ENCODE measurements at regions not wholly inside any gene's neighbourhood (a gene's known extent, or its start where the extent isn't known, plus 50 kb on each side); places are given as distances from the start of the nearest gene placed in this dataset.

DNA sequence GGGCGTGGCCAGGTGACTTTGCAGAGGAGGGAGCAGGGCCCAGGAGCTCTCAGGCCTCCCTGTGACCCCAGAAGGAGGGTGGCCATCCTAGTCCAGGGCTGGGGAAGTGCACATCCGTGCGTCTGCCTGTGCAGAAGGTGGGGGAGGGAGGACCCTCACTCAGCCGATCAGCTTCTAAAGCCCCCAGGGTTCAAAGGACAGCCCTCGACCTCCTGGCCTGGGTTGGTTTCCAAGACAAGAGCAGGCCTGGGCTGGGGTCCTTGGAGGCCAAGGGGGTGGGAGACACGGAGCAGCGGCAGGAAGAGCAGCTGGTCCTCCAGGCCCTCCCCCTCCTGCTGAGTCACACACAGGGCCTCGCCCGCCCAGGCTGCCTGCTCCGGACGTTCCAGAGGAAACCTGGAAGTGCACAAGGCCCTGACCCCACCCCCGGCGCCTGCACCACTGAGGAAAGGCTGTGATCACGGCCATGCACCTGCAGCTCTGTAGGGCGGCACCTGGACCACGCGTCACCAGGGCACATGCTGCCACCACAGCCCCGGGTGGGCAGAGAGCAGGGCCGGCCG lies 67.1 kb upstream of the ZNF469 start:
- CTCF ChIA-PET (ENCODE audit: partially characterized antibody): interaction anchor here (0.5 to 1.3 kb wide), 3 partner anchors 22 to 385 kb away, joined by 4 to 5 read pairs (median 4); no protein-coding TSS in a partner anchor
- H4K91ac ChIP-seq (replicated peaks; ENCODE audit: insufficient read length, low read length): no peak overlapping the region
- WGBS, 2 experiments (ENCODE audit: extremely low coverage in 1 of 2, insufficient coverage in 1 of 2, insufficient read length in 1 of 2, insufficient replicate concordance in 2 of 2, low coverage in 1 of 2, low lambda C conversion rate in 2 of 2, missing lambda C conversion rate in 1 of 2): 83% methylated on average over 17 of the region's 20 CpGs; no CpG with 5 or more reads in 1 of the 2 experiments
- no peak overlapping the region for H3K56ac ChIP-seq (replicated peaks; ENCODE audit: insufficient read length, low read depth, low read length)
- no peak overlapping the region for H4K5ac ChIP-seq (ENCODE audit: insufficient read length, low read depth, low read length)
- H3K4me1 ChIP-seq (replicated peaks in 1 of 4; ENCODE audit: control insufficient read depth in 3 of 4, insufficient read depth in 4 of 4, low read length in 3 of 4): no peaks in the 10 kb centered on the region; a peak in 1 of 7 replicates
- H2BK12ac ChIP-seq (ENCODE audit: low read depth, low read length): peak overlapping the region; percentile 80; the same call in 1 of the 2 replicates
- no peak overlapping the region for H3K4me2 ChIP-seq (ENCODE audit: insufficient read depth in 1 of 2, low read depth in 2 of 2, low read length in 2 of 2)
- H2AK5ac ChIP-seq (ENCODE audit: low read depth, low read length): no peak overlapping the region
- no peak overlapping the region for H4K8ac ChIP-seq (ENCODE audit: extremely low read depth, insufficient read depth, low read length)
- H3K23ac ChIP-seq (ENCODE audit: insufficient read length): no peak overlapping the region
- H3K23me2 ChIP-seq (ENCODE audit: low read depth, low read length): no peaks in the 10 kb centered on the region
- TF ChIP-seq SAP30 (IDR thresholded peaks at IDR 0.05; ENCODE audit: insufficient read depth, insufficient replicate concordance, low read length) (no peak), CHD1 (IDR thresholded peaks at IDR 0.05; ENCODE audit: low read depth, low read length) (no peak), GABPA (IDR thresholded peaks at IDR 0.05; ENCODE audit: borderline replicate concordance, insufficient read depth, low read length) (no peak), RAD21 (IDR thresholded peaks at IDR 0.05 in 1 of 2, conservative IDR thresholded peaks at IDR 0.05 in 1 of 2; ENCODE audit: low read depth in 2 of 2, low read length in 2 of 2) (no peak), CTBP2 (IDR thresholded peaks at IDR 0.05; ENCODE audit: borderline replicate concordance, insufficient read depth, insufficient read length, low read length) (no peak), POU5F1 (IDR thresholded peaks at IDR 0.05; ENCODE audit: low read depth, low read length) (no peak), TAF1 (IDR thresholded peaks at IDR 0.05; ENCODE audit: low read depth, low read length) (no peak), PHF8 (conservative IDR thresholded peaks at IDR 0.05; ENCODE audit: low read depth, low read length) (no peak), USF2 (IDR thresholded peaks at IDR 0.05; ENCODE audit: low read length) (no peak), CEBPB (IDR thresholded peaks at IDR 0.05; ENCODE audit: low read depth, low read length) (no peak)
- no peak overlapping the region for H2BK20ac ChIP-seq (ENCODE audit: low read length)
- no peak overlapping the region for H3K27ac ChIP-seq (ENCODE audit: low read depth, low read length)
- H3K4ac ChIP-seq (replicated peaks; ENCODE audit: insufficient read length, low read depth, low read length): no peak overlapping the region
- no peak overlapping the region for H2AFZ ChIP-seq (ENCODE audit: low read length)
- no peaks in the 10 kb centered on the region for H3K79me2 ChIP-seq (ENCODE audit: control insufficient read depth in 1 of 2, insufficient read depth in 2 of 2, low read length in 2 of 2)
- H3K4me3 ChIP-seq (ENCODE audit: extremely low read depth in 1 of 4, insufficient read depth in 2 of 4, low read depth in 3 of 4, low read length in 4 of 4): no peak overlapping the region
- H3K9me3 ChIP-seq (ENCODE audit: insufficient read depth in 2 of 2, low read depth in 1 of 2, low read length in 1 of 2): peaks cover 0 to under 1% of the 10 kb centered on the region in 2 experiments; a peak in 2 of 4 replicates
- no peaks in the 10 kb centered on the region for H3K36me3 ChIP-seq (ENCODE audit: control insufficient read depth in 2 of 4, insufficient read depth in 4 of 4, low read length in 3 of 4)
- no peaks in the 10 kb centered on the region; a peak in 1 of 7 replicates for H3K27me3 ChIP-seq (replicated peaks in 1 of 4; ENCODE audit: control insufficient read depth in 3 of 4, extremely low read depth in 1 of 4, insufficient read depth in 3 of 4, low read length in 3 of 4)
- H3K18ac ChIP-seq (ENCODE audit: extremely low read depth, low read length): peak overlapping the region; percentile 60
- DNase-seq (ENCODE audit: low read depth in 1 of 2, low spot score in 2 of 2) (no peak), FAIRE-seq (no peak)
- H3K79me1 ChIP-seq (ENCODE audit: low read depth, low read length): no peaks in the 10 kb centered on the region
- no peak overlapping the region for H3K9ac ChIP-seq (replicated peaks in 1 of 4; ENCODE audit: extremely low read depth in 1 of 4, low read depth in 3 of 4, low read length in 3 of 4)
- 0 out of 2 replicates have a peak overlapping the region, but pooled peaks have one; percentile 16 for H2BK5ac ChIP-seq (ENCODE audit: low read depth, low read length)
- no peak overlapping the region for H2BK120ac ChIP-seq (replicated peaks; ENCODE audit: low read depth, low read length)
- H4K20me1 ChIP-seq (replicated peaks in 1 of 2; ENCODE audit: control insufficient read depth in 1 of 2, insufficient read depth in 2 of 2, low read length in 2 of 2): no peaks in the 10 kb centered on the region
- H2BK15ac ChIP-seq (ENCODE audit: low read length): no peak overlapping the region
- POLR2A ChIA-PET (ENCODE audit: partially characterized antibody): no interaction called here
- no peak overlapping the region for H3K14ac ChIP-seq (ENCODE audit: insufficient read length)

Measured in H1 (cell line).